ENCODE measurements at regions not wholly inside any gene's neighbourhood (a gene's known extent, or its start where the extent isn't known, plus 50 kb on each side); places are given as distances from the start of the nearest gene placed in this dataset.
"Not testable (repeated sequence)": the region's sequence is repeated elsewhere in the genome, so short reads cannot be mapped to it uniquely, and the experiment has no call there.

DNA sequence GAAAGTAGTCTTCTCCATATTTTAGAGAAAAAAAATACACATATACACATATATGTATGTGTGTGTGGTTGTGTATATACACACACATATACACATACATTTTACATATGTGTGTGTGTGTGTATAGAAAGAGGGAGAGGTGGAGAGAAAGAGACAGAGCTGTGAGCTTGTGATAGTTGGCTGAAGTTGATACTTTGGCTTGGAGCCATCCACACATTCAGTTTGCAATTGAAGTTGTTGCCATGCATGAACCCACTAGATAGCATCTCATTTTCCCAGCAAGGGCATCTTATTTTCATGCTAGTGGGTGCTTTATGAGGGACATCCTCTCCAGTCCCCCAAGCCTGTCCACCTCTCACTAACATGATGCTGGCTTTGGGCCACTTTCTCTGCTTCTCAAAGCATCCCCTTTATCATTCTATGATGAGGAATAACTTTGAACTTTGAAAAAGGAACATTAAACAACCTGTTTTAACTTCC, 228.6 kb downstream of the ZNF621 start:
- no peak for DNase-seq (ENCODE audit: low spot score)

DNA sequence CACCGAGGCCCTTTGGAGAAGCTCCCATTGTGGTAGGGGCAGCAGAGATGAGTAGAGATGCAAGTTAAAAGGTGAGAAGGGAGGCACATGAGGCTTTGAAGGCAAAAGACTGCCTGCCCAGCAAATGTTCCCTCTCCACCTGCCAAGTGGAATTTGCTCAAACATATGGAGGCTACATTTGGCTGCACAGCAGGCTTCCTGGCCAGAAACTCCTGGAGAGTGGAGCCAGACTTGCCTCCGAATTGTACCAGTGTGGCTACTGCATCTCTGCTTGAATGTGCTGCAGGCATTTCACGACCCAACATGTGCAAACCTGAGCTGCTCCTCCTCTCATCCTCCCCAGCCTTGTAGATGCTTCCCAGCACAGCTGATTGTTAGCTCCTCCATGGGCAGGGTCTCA, 229.2 kb downstream of the ZNF621 start:
- DNase-seq (ENCODE audit: low spot score) = no peak

GRCh38 chr3:40754994-40755393, 230.2 kb downstream of the ZNF621 start:
- no peak for DNase-seq (ENCODE audit: low spot score)

GRCh38 chr3:40756500-40756899, 231.7 kb downstream of the ZNF621 start:
- no peak for DNase-seq (ENCODE audit: low spot score)

- not testable (repeated sequence) for DNase-seq (ENCODE audit: low spot score)
Observed at GRCh38 chr3:40762771-40763170, 238.0 kb downstream of the ZNF621 start.

DNA sequence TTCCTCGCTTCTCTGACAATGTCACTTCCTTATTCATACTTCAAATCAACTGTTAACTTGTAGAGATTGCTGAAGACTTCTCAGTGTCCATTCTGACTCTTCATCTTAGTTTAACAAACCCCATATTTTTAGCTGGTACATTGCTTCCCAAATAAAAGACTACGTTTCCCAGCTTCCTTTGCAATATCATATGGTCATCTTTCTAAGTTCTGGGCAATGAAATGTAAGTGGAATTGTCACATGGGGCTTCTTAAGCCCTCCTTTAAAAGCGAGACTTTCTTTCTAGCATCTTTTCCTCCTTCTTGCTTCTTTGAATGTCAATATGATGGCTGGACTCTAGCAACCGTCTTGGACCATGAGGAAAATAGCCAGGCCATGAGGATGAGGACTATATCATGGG, 239.0 kb downstream of the ZNF621 start:
- DNase-seq (ENCODE audit: low spot score) = no peak

- no peak for DNase-seq (ENCODE audit: low spot score)
Observed at GRCh38 chr3:40764747-40765146, 240.0 kb downstream of the ZNF621 start.

GRCh38 chr3:40765884-40766283, 241.1 kb downstream of the ZNF621 start:
- DNase-seq (ENCODE audit: low spot score) = no peak

DNA sequence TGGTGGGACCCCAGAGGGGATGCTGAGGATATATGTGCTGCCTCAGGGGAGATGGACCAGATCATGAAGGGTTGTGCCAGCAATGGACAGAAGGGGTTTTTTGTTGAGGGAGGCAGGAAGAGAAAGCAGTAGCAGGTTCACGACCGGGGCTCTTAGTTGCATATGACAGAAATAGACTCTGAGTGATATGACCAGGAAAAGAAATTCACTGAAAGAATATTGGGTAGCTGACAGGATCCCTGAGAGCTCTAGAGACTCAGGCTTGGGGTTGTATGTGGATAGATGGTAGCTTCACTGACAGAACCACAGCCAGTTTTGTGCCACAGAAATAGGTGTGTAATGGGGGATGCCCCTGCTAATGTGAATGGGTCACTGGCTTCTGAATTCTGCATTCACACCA, 241.6 kb downstream of the ZNF621 start:
- DNase-seq (ENCODE audit: low spot score) = no peak

DNA sequence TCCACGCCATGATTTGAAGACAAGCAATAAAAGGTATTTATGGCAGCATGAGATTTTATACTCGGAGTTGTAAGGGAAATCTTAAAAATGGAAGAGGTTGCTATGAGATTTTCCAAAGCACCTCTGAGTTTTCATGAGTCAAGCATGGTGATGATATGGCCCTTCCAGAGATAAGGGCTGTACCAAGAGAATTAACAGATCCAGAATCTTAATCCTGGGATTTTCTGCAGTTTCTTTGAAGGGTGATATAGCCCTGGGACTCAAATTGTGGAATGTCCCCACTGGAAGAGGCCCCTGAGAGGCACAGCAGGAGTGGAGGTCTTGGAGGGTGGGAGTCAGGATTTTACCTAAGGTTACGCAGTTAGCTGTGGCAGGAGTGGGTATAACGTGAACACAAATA, 243.3 kb downstream of the ZNF621 start:
- no peak for DNase-seq (ENCODE audit: low spot score)

- DNase-seq (ENCODE audit: low spot score) = no peak
Observed at GRCh38 chr3:40768536-40768935, 243.8 kb downstream of the ZNF621 start.

- DNase-seq (ENCODE audit: low spot score) = no peak
Observed at GRCh38 chr3:40770061-40770460, 245.3 kb downstream of the ZNF621 start.

- no peak for DNase-seq (ENCODE audit: low spot score)
Observed at GRCh38 chr3:40771112-40771511, 246.4 kb downstream of the ZNF621 start.

- DNase-seq (ENCODE audit: low spot score) = no peak
Observed at GRCh38 chr3:40779039-40779438, 254.3 kb downstream of the ZNF621 start.

GRCh38 chr3:40780291-40780924, 255.6 kb downstream of the ZNF621 start:
- DNase-seq (ENCODE audit: low spot score) = no peak

GRCh38 chr3:40780925-40781406, 256.2 kb downstream of the ZNF621 start:
- DNase-seq (ENCODE audit: low spot score) = no peak

DNA sequence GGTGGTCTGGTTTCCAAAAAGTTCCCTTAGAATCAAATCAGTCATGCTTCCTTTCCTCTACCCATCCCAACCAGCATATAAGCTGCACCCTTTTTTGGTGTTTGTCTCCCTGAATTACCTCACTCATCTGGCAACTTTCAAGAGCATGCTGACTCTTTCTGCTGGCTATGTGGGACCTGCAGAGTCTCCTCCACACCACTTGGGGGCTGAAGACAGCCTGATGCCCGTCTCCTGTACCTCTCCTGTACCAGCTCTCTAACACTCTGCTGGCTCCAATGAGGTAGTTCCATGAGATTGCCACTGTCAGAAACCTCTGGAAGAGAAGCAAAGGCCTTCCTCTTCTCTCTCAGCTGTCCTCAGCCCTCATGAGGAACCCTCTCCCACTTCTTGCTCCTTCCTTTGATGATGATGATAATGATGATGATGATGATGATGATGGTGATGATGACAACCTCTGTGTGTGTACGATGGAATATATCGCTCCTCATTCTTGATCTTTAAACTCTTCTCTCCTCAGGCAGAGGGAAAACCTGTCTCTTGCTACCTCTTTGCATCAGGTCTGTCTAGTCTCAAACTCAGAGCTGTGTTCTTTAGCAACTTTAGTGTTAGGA, 257.5 kb downstream of the ZNF621 start:
- DNase-seq (ENCODE audit: low spot score) = no peak

GRCh38 chr3:40790746-40791145, 266.0 kb downstream of the ZNF621 start:
- no peak for DNase-seq (ENCODE audit: low spot score)

- no peak for DNase-seq (ENCODE audit: low spot score)
Observed at GRCh38 chr3:40793730-40794129, 269.0 kb downstream of the ZNF621 start.

- DNase-seq (ENCODE audit: low spot score) = no peak
Observed at GRCh38 chr3:40800343-40800742, 275.6 kb downstream of the ZNF621 start.

GRCh38 chr3:40801284-40801741, 276.6 kb downstream of the ZNF621 start:
- DNase-seq (ENCODE audit: low spot score) = no peak

DNA sequence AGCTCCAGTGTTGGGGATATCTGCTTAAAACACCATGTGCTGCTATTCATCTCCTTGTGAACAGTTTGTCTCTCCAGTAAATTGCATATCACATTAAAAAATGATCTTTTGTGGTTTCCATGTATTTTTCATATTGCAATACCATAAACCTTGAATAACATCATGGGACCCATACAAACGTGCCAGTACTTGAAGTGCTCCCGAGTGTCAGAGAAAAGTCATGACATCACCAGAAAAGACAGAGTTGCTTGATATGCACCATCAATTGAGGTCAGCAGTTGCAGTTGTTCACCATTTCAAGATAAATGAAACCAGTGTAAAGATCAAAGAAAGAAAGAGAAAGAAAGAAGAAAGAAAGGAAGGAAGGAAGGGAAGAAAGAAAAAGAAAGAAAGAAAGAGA, 278.6 kb downstream of the ZNF621 start:
- no peak for DNase-seq (ENCODE audit: low spot score)

GRCh38 chr3:40805456-40805855, 280.7 kb downstream of the ZNF621 start:
- no peak for DNase-seq (ENCODE audit: low spot score)

DNA sequence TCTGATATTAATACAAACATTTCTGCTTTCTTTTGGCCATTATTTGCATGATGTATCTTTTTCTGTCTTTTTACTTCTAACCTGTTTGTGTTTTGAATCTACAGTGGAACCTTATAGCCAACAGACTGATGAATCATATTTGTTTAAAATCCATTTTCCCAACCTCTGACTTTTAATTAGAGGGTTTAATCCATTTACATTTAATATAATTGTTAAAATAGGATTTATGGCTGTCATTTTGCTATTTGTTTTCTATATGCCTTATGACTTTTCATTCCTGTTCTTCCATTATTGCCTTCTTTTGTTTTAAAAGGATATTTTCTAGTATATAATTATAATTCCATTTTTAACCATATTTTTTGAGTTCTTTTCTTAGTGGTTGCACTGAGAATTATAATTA, 286.1 kb downstream of the ZNF621 start:
- DNase-seq (ENCODE audit: low spot score) = no peak

All from activated CD4-positive, alpha-beta T cell treated with anti-CD3 and anti-CD28 coated beads, Interleukin-2, Interleukin-4, amounts not matched to agents 100 ng/mL and 50 ng/mL, durations not matched to agents 16 hours and 8 hours (primary cell).